Upper lobe of right lung (tissue), 1 donor: ENCODE measurements at regions not wholly inside any gene's neighbourhood (a gene's known extent, or its start where the extent isn't known, plus 50 kb on each side); places are given as distances from the start of the nearest gene placed in this dataset.

Experiments
- ATAC-seq: fragments of 200-7000 bp; cut with Tn5 transposase; one replicate; pipeline ENCODE4 v1.9.1; 2020; ENCODE audit warnings: mild to moderate bottlenecking, moderate library complexity
- DNase-seq: peaks from one replicate; pipeline ENCODE4 v3.0.0-alpha.2; 2020
- H3K27ac ChIP-seq: fragments of 200-600 bp; one replicate; pipeline ENCODE4 v1.8.0; 2022
- H3K27me3 ChIP-seq: fragments of 200-600 bp; one replicate; pipeline ENCODE4 v1.8.0; 2022; ENCODE audit warnings: mild to moderate bottlenecking
- H3K36me3 ChIP-seq: fragments of 200-600 bp; one replicate; pipeline ENCODE4 v1.8.0; 2022
- H3K4me1 ChIP-seq: fragments of 200-600 bp; one replicate; pipeline ENCODE4 v1.8.0; 2022
- H3K4me3 ChIP-seq: fragments of 200-600 bp; one replicate; pipeline ENCODE4 v1.8.0; 2022; ENCODE audit warnings: mild to moderate bottlenecking
- H3K9me3 ChIP-seq: fragments of 200-600 bp; one replicate; pipeline ENCODE4 v1.8.0; 2022
- CTCF ChIP-seq: fragments of 200-600 bp; IDR thresholded peaks from one replicate; pipeline ENCODE4 v1.8.0; 2022; ENCODE audit warnings: antibody characterized with exemption
- intact Hi-C: fragments of 100-400 bp; cut with DNase I; formaldehyde crosslinking; loops from one replicate; pipeline ENCODE4 v1.11.0; 2022
- donor health status: DM: no; HTN: yes; CAD: no; lungs with severe emphysema.

- ATAC-seq = no peak
- Histone ChIP-seq H3K27ac (no peak overlapping the region), H3K9me3 (no peaks in the 10 kb centered on the region), H3K4me3 (no peak overlapping the region), H3K36me3 (no peaks in the 10 kb centered on the region), H3K4me1 (no peaks in the 10 kb centered on the region), H3K27me3 (no peaks in the 10 kb centered on the region)
- no peak for DNase-seq
- intact Hi-C loops = no loop called here
- TF ChIP-seq CTCF = no peak
Measured at GRCh38 chr3:166307756-166308350, 470.6 kb upstream of the BCHE start.

GRCh38 chr3:166304584-166304983 lies 467.4 kb upstream of the BCHE start:
- intact Hi-C loops = no loop called here
- Histone ChIP-seq H3K27ac (no peak overlapping the region), H3K27me3 (no peaks in the 10 kb centered on the region), H3K4me1 (no peaks in the 10 kb centered on the region), H3K36me3 (no peaks in the 10 kb centered on the region), H3K4me3 (no peak overlapping the region), H3K9me3 (no peaks in the 10 kb centered on the region)
- TF ChIP-seq CTCF = no peak
- no peak for ATAC-seq
- no peak for DNase-seq

GRCh38 chr3:166303681-166304080 lies 466.5 kb upstream of the BCHE start:
- ATAC-seq = no peak
- TF ChIP-seq CTCF = no peak

GRCh38 chr3:166302331-166302730 lies 465.1 kb upstream of the BCHE start:
- ATAC-seq (no peak), DNase-seq (no peak)
- Histone ChIP-seq H3K4me1 (no peaks in the 10 kb centered on the region), H3K9me3 (no peaks in the 10 kb centered on the region), H3K27me3 (no peaks in the 10 kb centered on the region), H3K27ac (no peak overlapping the region), H3K4me3 (no peak overlapping the region), H3K36me3 (no peaks in the 10 kb centered on the region)
- intact Hi-C loops = no loop called here
- no peak for TF ChIP-seq CTCF

More at GRCh38 chr3:166303681-166304080, 466.5 kb upstream of the BCHE start:
- no peaks in the 10 kb centered on the region for H3K36me3 ChIP-seq
- H3K4me1 ChIP-seq = no peaks in the 10 kb centered on the region
- H3K27ac ChIP-seq = no peak overlapping the region
- intact Hi-C loops = no loop called here
- no peak for DNase-seq
- H3K9me3 ChIP-seq = no peaks in the 10 kb centered on the region
- no peaks in the 10 kb centered on the region for H3K27me3 ChIP-seq
- H3K4me3 ChIP-seq = no peak overlapping the region

- H3K9me3 ChIP-seq = no peaks in the 10 kb centered on the region
- no peak overlapping the region for H3K4me3 ChIP-seq
- H3K27ac ChIP-seq = no peak overlapping the region
- no peaks in the 10 kb centered on the region for H3K4me1 ChIP-seq
- no peak for TF ChIP-seq CTCF
- ATAC-seq (no peak), DNase-seq (no peak)
- intact Hi-C loops = no loop called here
- no peaks in the 10 kb centered on the region for H3K36me3 ChIP-seq
- H3K27me3 ChIP-seq = no peaks in the 10 kb centered on the region
Measured at GRCh38 chr3:166296179-166296783, 459.1 kb upstream of the BCHE start.
